ENCODE measurements at regions not wholly inside any gene's neighbourhood (a gene's known extent, or its start where the extent isn't known, plus 50 kb on each side); places are given as distances from the start of the nearest gene placed in this dataset.
"Not testable (repeated sequence)": the region's sequence is repeated elsewhere in the genome, so short reads cannot be mapped to it uniquely, and the experiment has no call there.

DNA sequence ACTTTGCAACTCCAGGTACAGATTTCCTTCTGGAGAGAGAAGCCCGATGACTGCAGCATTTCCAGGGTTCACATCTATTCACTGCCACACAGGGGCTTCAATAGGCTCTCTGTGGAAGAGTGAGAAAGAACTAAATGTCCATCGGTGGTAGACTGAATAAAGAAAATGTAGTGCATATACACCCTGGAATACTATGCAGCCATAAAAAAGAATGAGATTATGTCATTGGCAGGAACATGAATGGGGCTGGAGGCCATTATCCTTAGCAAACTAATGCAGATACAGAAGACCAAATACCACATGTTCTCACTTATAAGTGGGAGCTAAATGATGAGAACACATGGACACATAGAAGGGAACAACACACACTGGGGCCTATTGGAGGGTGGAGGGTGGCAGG, 53.6 kb upstream of the SAMD5 start:
- Mint-ChIP-seq H3K4me1 (peaks cover 22% of the 10 kb centered on the region), H3K27me3 (ENCODE audit: low read depth) (peaks cover 13% of the 10 kb centered on the region)
- H3K4me3 Mint-ChIP-seq; H3K9me3 Mint-ChIP-seq; H3K27ac Mint-ChIP-seq; H3K36me3 Mint-ChIP-seq; CTCF ChIA-PET; POLR2A ChIA-PET; DNase-seq (ENCODE audit: low spot score); ATAC-seq: not testable (repeated sequence)
